ENCODE measurements at regions not wholly inside any gene's neighbourhood (a gene's known extent, or its start where the extent isn't known, plus 50 kb on each side); places are given as distances from the start of the nearest gene placed in this dataset.

GRCh38 chr9:73344060-73344459, 192.4 kb downstream of the ANXA1 start:
- TF ChIP-seq CTCF (conservative IDR thresholded peaks at IDR 0.05) (no peak), ZFX (IDR thresholded peaks at IDR 0.05) (no peak)
- H3K27ac ChIP-seq: no peak overlapping the region

GRCh38 chr9:73347123-73347522, 195.5 kb downstream of the ANXA1 start:
- no peak overlapping the region for H3K27ac ChIP-seq
- TF ChIP-seq ZFX (IDR thresholded peaks at IDR 0.05) (no peak), CTCF (conservative IDR thresholded peaks at IDR 0.05) (no peak)

GRCh38 chr9:73347720-73348119, 196.1 kb downstream of the ANXA1 start:
- no peak overlapping the region for H3K27ac ChIP-seq
- TF ChIP-seq ZFX (IDR thresholded peaks at IDR 0.05): no peak

GRCh38 chr9:73348471-73348870, 196.8 kb downstream of the ANXA1 start:
- TF ChIP-seq CTCF (conservative IDR thresholded peaks at IDR 0.05) (no peak), ZFX (IDR thresholded peaks at IDR 0.05) (no peak)
- H3K27ac ChIP-seq: no peak overlapping the region

- TF ChIP-seq ZFX (IDR thresholded peaks at IDR 0.05): no peak
- TF ChIP-seq CTCF (conservative IDR thresholded peaks at IDR 0.05): no peak
- H3K27ac ChIP-seq: no peak overlapping the region
Observed at GRCh38 chr9:73349476-73349875, 197.8 kb downstream of the ANXA1 start.

- no peak overlapping the region for H3K27ac ChIP-seq
- no peak for TF ChIP-seq CTCF (conservative IDR thresholded peaks at IDR 0.05)
- TF ChIP-seq ZFX (IDR thresholded peaks at IDR 0.05): no peak
Observed at GRCh38 chr9:73357607-73358006, 205.9 kb downstream of the ANXA1 start.

- TF ChIP-seq ZFX (IDR thresholded peaks at IDR 0.05) (no peak), CTCF (conservative IDR thresholded peaks at IDR 0.05) (no peak)
Observed at GRCh38 chr9:73370053-73370452, 218.4 kb downstream of the ANXA1 start.

GRCh38 chr9:73371801-73372200, 220.1 kb downstream of the ANXA1 start:
- no peak overlapping the region for H3K27ac ChIP-seq
- TF ChIP-seq CTCF (conservative IDR thresholded peaks at IDR 0.05) (no peak), ZFX (IDR thresholded peaks at IDR 0.05) (no peak)

More at GRCh38 chr9:73370053-73370452, 218.4 kb downstream of the ANXA1 start:
- H3K27ac ChIP-seq: no peak overlapping the region

All from C4-2B (cell line).